ENCODE measurements at regions not wholly inside any gene's neighbourhood (a gene's known extent, or its start where the extent isn't known, plus 50 kb on each side); places are given as distances from the start of the nearest gene placed in this dataset.

DNA sequence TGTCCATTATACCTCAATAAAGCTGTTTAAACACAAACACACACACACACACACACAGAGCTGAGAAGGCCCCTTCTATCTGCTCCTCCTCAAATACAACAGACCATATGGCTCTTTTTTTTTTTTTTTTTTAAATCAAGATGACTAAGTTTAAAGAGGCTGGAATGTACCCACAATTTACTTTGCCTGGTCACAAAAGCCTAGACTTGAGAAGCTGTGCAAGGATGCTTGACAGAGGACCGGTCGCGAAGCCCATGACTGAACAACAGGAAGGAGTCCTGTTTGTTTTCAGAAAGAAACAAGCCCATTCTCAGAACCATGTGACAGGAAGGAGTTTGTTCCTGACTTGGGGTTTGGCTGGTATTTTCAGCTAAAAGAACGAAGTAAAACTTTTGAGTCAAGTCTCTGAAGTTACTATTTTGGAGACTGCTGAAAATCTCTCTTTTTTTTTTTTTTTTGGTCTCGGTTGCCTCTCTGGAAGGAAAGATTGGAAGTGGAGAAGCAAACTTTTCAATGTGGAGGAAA lies 650.9 kb upstream of the TENM3 start:
- Histone ChIP-seq H3K9me3 (ENCODE audit: low read length) (no peaks in the 10 kb centered on the region), H3K4me3 (ENCODE audit: low read length) (no peak overlapping the region), H3K9ac (ENCODE audit: low read length) (no peak overlapping the region), H3K79me2 (ENCODE audit: low read length) (no peaks in the 10 kb centered on the region), H3K4me2 (ENCODE audit: low read depth, low read length, poor library complexity, severe bottlenecking) (no peak overlapping the region), H2AFZ (ENCODE audit: low read length) (no peak overlapping the region), H4K20me1 (ENCODE audit: insufficient read depth, low read depth, low read length) (no peaks in the 10 kb centered on the region), H3K27ac (ENCODE audit: low read length) (no peak overlapping the region), H3K9me2 (replicated peaks; ENCODE audit: insufficient read depth, low read length) (no peaks in the 10 kb centered on the region), H3K36me3 (ENCODE audit: insufficient read depth, low read length) (no peaks in the 10 kb centered on the region), H3K27me3 (ENCODE audit: low read length) (no peaks in the 10 kb centered on the region), H3K4me1 (ENCODE audit: low read length) (no peaks in the 10 kb centered on the region)
- no peak for DNase-seq

- no peaks in the 10 kb centered on the region for H3K27me3 ChIP-seq (ENCODE audit: low read length)
- no peak for DNase-seq
Observed at GRCh38 chr4:181593703-181594102, 649.5 kb upstream of the TENM3 start.

GRCh38 chr4:181594188-181594587 lies 649.0 kb upstream of the TENM3 start:
- no peaks in the 10 kb centered on the region for H3K4me1 ChIP-seq (ENCODE audit: low read length)
- H4K20me1 ChIP-seq (ENCODE audit: insufficient read depth, low read depth, low read length) = no peaks in the 10 kb centered on the region
- no peak for DNase-seq
- H3K9me2 ChIP-seq (replicated peaks; ENCODE audit: insufficient read depth, low read length) = no peaks in the 10 kb centered on the region
- no peaks in the 10 kb centered on the region for H3K27me3 ChIP-seq (ENCODE audit: low read length)
- H3K9ac ChIP-seq (ENCODE audit: low read length) = no peak overlapping the region
- no peak overlapping the region for H3K4me2 ChIP-seq (ENCODE audit: low read depth, low read length, poor library complexity, severe bottlenecking)
- H3K4me3 ChIP-seq (ENCODE audit: low read length) = no peak overlapping the region
- H3K36me3 ChIP-seq (ENCODE audit: insufficient read depth, low read length) = no peaks in the 10 kb centered on the region
- H3K27ac ChIP-seq (ENCODE audit: low read length) = no peak overlapping the region
- H3K79me2 ChIP-seq (ENCODE audit: low read length) = no peaks in the 10 kb centered on the region
- H2AFZ ChIP-seq (ENCODE audit: low read length) = no peak overlapping the region
- H3K9me3 ChIP-seq (ENCODE audit: low read length) = no peaks in the 10 kb centered on the region

More at GRCh38 chr4:181593703-181594102, 649.5 kb upstream of the TENM3 start:
- Histone ChIP-seq H3K4me3 (ENCODE audit: low read length) (no peak overlapping the region), H3K4me1 (ENCODE audit: low read length) (no peaks in the 10 kb centered on the region), H3K4me2 (ENCODE audit: low read depth, low read length, poor library complexity, severe bottlenecking) (no peak overlapping the region), H2AFZ (ENCODE audit: low read length) (no peak overlapping the region), H3K9me2 (replicated peaks; ENCODE audit: insufficient read depth, low read length) (no peaks in the 10 kb centered on the region), H4K20me1 (ENCODE audit: insufficient read depth, low read depth, low read length) (no peaks in the 10 kb centered on the region), H3K79me2 (ENCODE audit: low read length) (no peaks in the 10 kb centered on the region), H3K27ac (ENCODE audit: low read length) (no peak overlapping the region), H3K9me3 (ENCODE audit: low read length) (no peaks in the 10 kb centered on the region), H3K9ac (ENCODE audit: low read length) (no peak overlapping the region), H3K36me3 (ENCODE audit: insufficient read depth, low read length) (no peaks in the 10 kb centered on the region)

GRCh38 chr4:181595716-181596115 lies 647.5 kb upstream of the TENM3 start:
- Histone ChIP-seq H3K27me3 (ENCODE audit: low read length) (no peaks in the 10 kb centered on the region), H3K9ac (ENCODE audit: low read length) (no peak overlapping the region), H3K4me3 (ENCODE audit: low read length) (no peak overlapping the region), H3K4me2 (ENCODE audit: low read depth, low read length, poor library complexity, severe bottlenecking) (no peak overlapping the region), H3K9me2 (replicated peaks; ENCODE audit: insufficient read depth, low read length) (no peaks in the 10 kb centered on the region), H3K9me3 (ENCODE audit: low read length) (no peaks in the 10 kb centered on the region), H3K27ac (ENCODE audit: low read length) (no peak overlapping the region), H3K79me2 (ENCODE audit: low read length) (no peaks in the 10 kb centered on the region), H3K4me1 (ENCODE audit: low read length) (no peaks in the 10 kb centered on the region), H3K36me3 (ENCODE audit: insufficient read depth, low read length) (no peaks in the 10 kb centered on the region), H4K20me1 (ENCODE audit: insufficient read depth, low read depth, low read length) (no peaks in the 10 kb centered on the region), H2AFZ (ENCODE audit: low read length) (no peak overlapping the region)
- no peak for DNase-seq

DNA sequence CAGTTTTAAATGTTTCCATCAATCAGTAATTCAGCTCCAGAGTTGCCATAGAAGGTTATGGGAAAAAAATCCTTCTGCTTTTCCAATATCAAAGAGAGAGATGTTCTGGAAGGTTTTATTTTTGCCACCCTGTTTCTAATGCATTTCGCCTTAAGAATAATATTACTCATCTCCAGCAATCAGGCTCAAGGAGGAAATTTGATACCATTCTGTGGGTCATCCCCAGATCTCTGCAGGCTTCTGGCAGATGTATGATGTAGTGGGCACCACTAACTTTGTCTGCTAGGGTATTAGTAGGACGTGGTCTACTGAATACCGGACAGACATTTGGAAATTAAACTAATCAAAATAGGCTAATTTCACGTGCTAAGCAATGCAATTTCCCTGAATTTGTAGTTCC lies 645.4 kb upstream of the TENM3 start:
- H4K20me1 ChIP-seq (ENCODE audit: insufficient read depth, low read depth, low read length) = no peaks in the 10 kb centered on the region
- no peaks in the 10 kb centered on the region for H3K9me3 ChIP-seq (ENCODE audit: low read length)
- H3K4me2 ChIP-seq (ENCODE audit: low read depth, low read length, poor library complexity, severe bottlenecking) = no peak overlapping the region
- no peak overlapping the region for H3K9ac ChIP-seq (ENCODE audit: low read length)
- H3K36me3 ChIP-seq (ENCODE audit: insufficient read depth, low read length) = no peaks in the 10 kb centered on the region
- no peak overlapping the region for H2AFZ ChIP-seq (ENCODE audit: low read length)
- no peaks in the 10 kb centered on the region for H3K27me3 ChIP-seq (ENCODE audit: low read length)
- no peaks in the 10 kb centered on the region for H3K9me2 ChIP-seq (replicated peaks; ENCODE audit: insufficient read depth, low read length)
- no peak overlapping the region for H3K4me3 ChIP-seq (ENCODE audit: low read length)
- no peaks in the 10 kb centered on the region for H3K4me1 ChIP-seq (ENCODE audit: low read length)
- H3K27ac ChIP-seq (ENCODE audit: low read length) = no peak overlapping the region
- no peak for DNase-seq
- H3K79me2 ChIP-seq (ENCODE audit: low read length) = no peaks in the 10 kb centered on the region

DNA sequence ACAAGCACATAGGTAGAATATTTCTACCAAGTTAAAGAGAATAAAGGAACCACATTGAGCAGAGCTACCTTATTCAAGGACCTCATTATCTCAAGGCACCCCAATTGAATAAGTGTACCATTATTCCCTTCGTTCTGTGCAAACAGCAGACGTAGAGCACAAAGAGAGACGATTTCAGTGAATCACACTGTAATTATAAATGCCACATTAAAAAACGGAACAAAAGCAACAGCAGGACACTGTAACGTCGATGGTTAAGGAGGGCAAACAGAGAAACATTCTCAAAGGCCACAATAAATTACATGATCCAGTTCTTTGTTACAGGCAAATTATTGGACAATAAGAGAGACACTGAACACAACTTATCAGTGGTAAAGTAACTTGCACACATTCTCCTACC lies 644.1 kb upstream of the TENM3 start:
- no peak overlapping the region for H2AFZ ChIP-seq (ENCODE audit: low read length)
- H3K27ac ChIP-seq (ENCODE audit: low read length) = no peak overlapping the region
- no peaks in the 10 kb centered on the region for H3K9me2 ChIP-seq (replicated peaks; ENCODE audit: insufficient read depth, low read length)
- H3K4me3 ChIP-seq (ENCODE audit: low read length) = no peak overlapping the region
- no peak for DNase-seq
- no peaks in the 10 kb centered on the region for H3K9me3 ChIP-seq (ENCODE audit: low read length)
- no peaks in the 10 kb centered on the region for H4K20me1 ChIP-seq (ENCODE audit: insufficient read depth, low read depth, low read length)
- H3K4me2 ChIP-seq (ENCODE audit: low read depth, low read length, poor library complexity, severe bottlenecking) = no peak overlapping the region
- no peak overlapping the region for H3K9ac ChIP-seq (ENCODE audit: low read length)
- H3K27me3 ChIP-seq (ENCODE audit: low read length) = no peaks in the 10 kb centered on the region
- H3K4me1 ChIP-seq (ENCODE audit: low read length) = no peaks in the 10 kb centered on the region
- no peaks in the 10 kb centered on the region for H3K36me3 ChIP-seq (ENCODE audit: insufficient read depth, low read length)
- H3K79me2 ChIP-seq (ENCODE audit: low read length) = no peaks in the 10 kb centered on the region

- H3K27me3 ChIP-seq (ENCODE audit: low read length) = no peaks in the 10 kb centered on the region
- no peak for DNase-seq
- no peak overlapping the region for H3K9ac ChIP-seq (ENCODE audit: low read length)
Observed at GRCh38 chr4:181601103-181601502, 642.1 kb upstream of the TENM3 start.

DNA sequence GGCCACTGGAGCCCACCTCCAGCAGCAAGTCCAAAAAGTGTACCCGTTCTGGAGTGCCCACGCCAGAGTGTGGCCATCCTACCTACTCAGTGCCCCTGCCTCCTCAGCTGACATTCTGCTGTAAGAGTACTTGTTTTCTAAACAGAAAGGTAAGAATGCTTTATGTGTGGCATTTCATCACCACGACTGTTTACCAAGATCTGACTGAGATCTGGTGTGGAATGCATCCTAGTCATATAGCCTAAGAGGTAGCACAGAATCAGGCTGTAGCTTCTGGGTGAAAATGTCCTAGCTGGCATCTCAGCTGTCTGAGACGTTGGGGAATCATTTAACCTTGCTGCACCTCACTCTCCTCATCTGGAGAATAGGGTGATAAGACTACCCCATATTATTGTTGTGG lies 638.7 kb upstream of the TENM3 start:
- no peak overlapping the region for H3K4me2 ChIP-seq (ENCODE audit: low read depth, low read length, poor library complexity, severe bottlenecking)
- H3K27ac ChIP-seq (ENCODE audit: low read length) = no peak overlapping the region
- no peak overlapping the region for H3K9ac ChIP-seq (ENCODE audit: low read length)
- no peaks in the 10 kb centered on the region for H3K27me3 ChIP-seq (ENCODE audit: low read length)
- H3K79me2 ChIP-seq (ENCODE audit: low read length) = no peaks in the 10 kb centered on the region
- H3K9me2 ChIP-seq (replicated peaks; ENCODE audit: insufficient read depth, low read length) = no peaks in the 10 kb centered on the region
- H3K4me3 ChIP-seq (ENCODE audit: low read length) = no peak overlapping the region
- H4K20me1 ChIP-seq (ENCODE audit: insufficient read depth, low read depth, low read length) = no peaks in the 10 kb centered on the region
- no peak for DNase-seq
- no peaks in the 10 kb centered on the region for H3K36me3 ChIP-seq (ENCODE audit: insufficient read depth, low read length)
- no peaks in the 10 kb centered on the region for H3K9me3 ChIP-seq (ENCODE audit: low read length)
- H3K4me1 ChIP-seq (ENCODE audit: low read length) = no peaks in the 10 kb centered on the region
- no peak overlapping the region for H2AFZ ChIP-seq (ENCODE audit: low read length)

More at GRCh38 chr4:181601103-181601502, 642.1 kb upstream of the TENM3 start:
- H4K20me1 ChIP-seq (ENCODE audit: insufficient read depth, low read depth, low read length) = no peaks in the 10 kb centered on the region
- H3K4me3 ChIP-seq (ENCODE audit: low read length) = no peak overlapping the region
- H3K79me2 ChIP-seq (ENCODE audit: low read length) = no peaks in the 10 kb centered on the region
- H3K27ac ChIP-seq (ENCODE audit: low read length) = no peak overlapping the region
- no peaks in the 10 kb centered on the region for H3K36me3 ChIP-seq (ENCODE audit: insufficient read depth, low read length)
- no peak overlapping the region for H2AFZ ChIP-seq (ENCODE audit: low read length)
- H3K9me2 ChIP-seq (replicated peaks; ENCODE audit: insufficient read depth, low read length) = no peaks in the 10 kb centered on the region
- H3K9me3 ChIP-seq (ENCODE audit: low read length) = no peaks in the 10 kb centered on the region
- no peak overlapping the region for H3K4me2 ChIP-seq (ENCODE audit: low read depth, low read length, poor library complexity, severe bottlenecking)
- no peaks in the 10 kb centered on the region for H3K4me1 ChIP-seq (ENCODE audit: low read length)

- Histone ChIP-seq H3K36me3 (ENCODE audit: insufficient read depth, low read length) (no peaks in the 10 kb centered on the region), H3K9me2 (replicated peaks; ENCODE audit: insufficient read depth, low read length) (no peaks in the 10 kb centered on the region), H3K27me3 (ENCODE audit: low read length) (no peaks in the 10 kb centered on the region), H4K20me1 (ENCODE audit: insufficient read depth, low read depth, low read length) (no peaks in the 10 kb centered on the region), H3K9me3 (ENCODE audit: low read length) (no peaks in the 10 kb centered on the region), H3K4me3 (ENCODE audit: low read length) (no peak overlapping the region), H3K9ac (ENCODE audit: low read length) (no peak overlapping the region), H3K4me1 (ENCODE audit: low read length) (no peaks in the 10 kb centered on the region), H2AFZ (ENCODE audit: low read length) (no peak overlapping the region), H3K27ac (ENCODE audit: low read length) (no peak overlapping the region), H3K79me2 (ENCODE audit: low read length) (no peaks in the 10 kb centered on the region), H3K4me2 (ENCODE audit: low read depth, low read length, poor library complexity, severe bottlenecking) (no peak overlapping the region)
- no peak for DNase-seq
Observed at GRCh38 chr4:181606300-181606699, 636.9 kb upstream of the TENM3 start.
